Spleen (tissue), 11 donors: ENCODE measurements at regions not wholly inside any gene's neighbourhood (a gene's known extent, or its start where the extent isn't known, plus 50 kb on each side); places are given as distances from the start of the nearest gene placed in this dataset.

Experiments used
- DNase-seq: peaks from one replicate; pipeline ENCODE4 v3.0.0-alpha.2; 2020
- H3K27ac ChIP-seq, 8 donors: fragments of 200-600 bp; sonication (generic) in 7 of 8; 1 replicate in 4 of 8; 2 replicates in 4 of 8; pipeline versions ENCODE4 v1.5.0 to v1.8.0; 2016 to 2021; ENCODE audit warnings: inconsistent platforms in 4 of 8, mild to moderate bottlenecking in 4 of 8, moderate library complexity in 1 of 8
- H3K27me3 ChIP-seq, 7 donors: fragments of 200-600 bp; sonication (generic) in 6 of 7; replicated peaks in 1 of 7; 1 replicate in 4 of 7; 2 replicates in 3 of 7; pipeline versions ENCODE4 v1.5.0 to v1.8.0; 2016 to 2021; ENCODE audit warnings: inconsistent platforms in 3 of 7, mild to moderate bottlenecking in 1 of 7
- H3K36me3 ChIP-seq, 6 donors: fragments of 200-600 bp; sonication (generic) in 5 of 6; 1 replicate in 4 of 6; 2 replicates in 2 of 6; pipeline versions ENCODE4 v1.5.0 to v1.8.0; 2016 to 2021; ENCODE audit warnings: inconsistent platforms in 2 of 6
- H3K4me1 ChIP-seq, 6 donors: fragments of 200-600 bp; sonication (generic) in 5 of 6; 1 replicate in 3 of 6; 2 replicates in 3 of 6; pipeline versions ENCODE4 v1.5.0 to v1.8.0; 2016 to 2021; ENCODE audit warnings: inconsistent platforms in 3 of 6
- H3K4me3 ChIP-seq, 8 donors: fragments of 200-600 bp; sonication (generic) in 7 of 8; 1 replicate in 4 of 8; 2 replicates in 4 of 8; pipeline versions ENCODE4 v1.5.0 to v1.8.0; 2016 to 2021; ENCODE audit warnings: inconsistent platforms in 4 of 8, mild to moderate bottlenecking in 4 of 8, moderate library complexity in 2 of 8
- H3K9me3 ChIP-seq, 8 donors: fragments of 200-600 bp; sonication (generic) in 7 of 8; 1 replicate in 4 of 8; 2 replicates in 4 of 8; pipeline versions ENCODE4 v1.5.0 to v1.8.0; 2016 to 2021; ENCODE audit warnings: inconsistent platforms in 4 of 8
- POLR2A ChIP-seq, 3 donors: fragments of 450-650 bp; IDR thresholded peaks; one replicate each; pipeline ENCODE4 v1.5.1; 2017; ENCODE audit warnings: antibody characterized with exemption in 3 of 3, mild to moderate bottlenecking in 1 of 3
- POLR2AphosphoS5 ChIP-seq, 3 donors: sonication (generic); formaldehyde crosslinking; IDR thresholded peaks; one replicate each; pipeline ENCODE4 v1.5.1; 2017; ENCODE audit warnings: antibody characterized with exemption in 3 of 3
- WGBS, 5 donors: extraction: QIAGEN DNeasy Blood & Tissue Kit in 3 of 5; methylation state at CpG; one replicate each; pipeline versions ENCODE4 v1.1.5 to v1.1.7; 2013 to 2018; 5-methylcytosine and 5-hydroxymethylcytosine counted together
- intact Hi-C: fragments of 100-400 bp; cut with DNase I; formaldehyde crosslinking; loops from one replicate; pipeline ENCODE4 v1.15.0; 2023; ENCODE audit warnings: low total_unique reads
- TF ChIP-seq, protein P1 (sequence below), 11 experiments: fragments of 200-600 bp in 7 of 11; fragments of 450-650 bp in 4 of 11; sonication (generic) in 4 of 11; IDR thresholded peaks in 8 of 11; conservative IDR thresholded peaks in 3 of 11; 1 replicate in 7 of 11; 2 replicates in 4 of 11; pipeline versions ENCODE4 v1.4.0 to v1.8.0; 2016 to 2021; ENCODE audit warnings: antibody characterized with exemption in 11 of 11, inconsistent platforms in 4 of 11, mild to moderate bottlenecking in 1 of 11
- donor health status: healthy with polysubstance abuse.
- donor health status: DM: no; HTN: no; CAD: no; lungs with moderate emphysema.
- donor health status: DM: no; HTN: no; CAD: no.
- donor health status: Bipolar disorder and iron deficiency.
- donor health status: healthy.
- donor health status: DM: no; HTN: no; CAD: no.
- donor health status: DM: yes; HTN: yes; CAD: no.

GRCh38 chr12:85559127-85559526 lies 277.1 kb downstream of the RASSF9 start:
- Histone ChIP-seq H3K4me3 (no peak overlapping the region), H3K36me3 (no peaks in the 10 kb centered on the region), H3K4me1 (no peaks in the 10 kb centered on the region), H3K27me3 (no peaks in the 10 kb centered on the region), H3K27ac (no peak overlapping the region), H3K9me3 (no peaks in the 10 kb centered on the region)
- intact Hi-C loops, result no loop called here
- 72 to 87% (median 73%) methylated on average over 2 of the region's 2 CpGs for WGBS, 5 donors
- TF ChIP-seq POLR2AphosphoS5 (IDR thresholded peaks at IDR 0.05) (no peak), POLR2A (IDR thresholded peaks at IDR 0.05) (no peak)
- TF ChIP-seq, protein P1, sequence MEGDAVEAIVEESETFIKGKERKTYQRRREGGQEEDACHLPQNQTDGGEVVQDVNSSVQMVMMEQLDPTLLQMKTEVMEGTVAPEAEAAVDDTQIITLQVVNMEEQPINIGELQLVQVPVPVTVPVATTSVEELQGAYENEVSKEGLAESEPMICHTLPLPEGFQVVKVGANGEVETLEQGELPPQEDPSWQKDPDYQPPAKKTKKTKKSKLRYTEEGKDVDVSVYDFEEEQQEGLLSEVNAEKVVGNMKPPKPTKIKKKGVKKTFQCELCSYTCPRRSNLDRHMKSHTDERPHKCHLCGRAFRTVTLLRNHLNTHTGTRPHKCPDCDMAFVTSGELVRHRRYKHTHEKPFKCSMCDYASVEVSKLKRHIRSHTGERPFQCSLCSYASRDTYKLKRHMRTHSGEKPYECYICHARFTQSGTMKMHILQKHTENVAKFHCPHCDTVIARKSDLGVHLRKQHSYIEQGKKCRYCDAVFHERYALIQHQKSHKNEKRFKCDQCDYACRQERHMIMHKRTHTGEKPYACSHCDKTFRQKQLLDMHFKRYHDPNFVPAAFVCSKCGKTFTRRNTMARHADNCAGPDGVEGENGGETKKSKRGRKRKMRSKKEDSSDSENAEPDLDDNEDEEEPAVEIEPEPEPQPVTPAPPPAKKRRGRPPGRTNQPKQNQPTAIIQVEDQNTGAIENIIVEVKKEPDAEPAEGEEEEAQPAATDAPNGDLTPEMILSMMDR (IDR thresholded peaks at IDR 0.05 in 8 of 11, conservative IDR thresholded peaks at IDR 0.05 in 3 of 11), result no peak
- DNase-seq, result no peak

DNA sequence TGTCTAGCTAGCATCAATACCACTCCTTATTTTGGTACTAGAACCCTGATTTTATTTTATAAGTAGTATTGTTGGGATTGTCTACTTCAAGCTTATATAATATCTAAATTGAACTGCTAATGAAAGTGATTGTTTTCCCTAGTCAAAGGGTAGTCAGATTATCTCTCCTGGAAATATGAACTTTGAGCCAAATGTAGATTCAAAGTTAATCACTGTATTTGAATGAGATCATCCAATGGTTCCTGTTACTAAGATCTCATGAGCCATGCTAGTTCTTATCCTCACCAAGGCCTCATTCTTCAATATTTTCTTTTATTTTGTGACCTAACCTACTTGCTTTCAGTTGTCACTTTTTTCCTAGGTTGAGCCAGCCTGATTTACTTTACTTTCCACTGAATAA lies 276.7 kb downstream of the RASSF9 start:
- intact Hi-C loops, result no loop called here

GRCh38 chr12:85562765-85563164 lies 273.4 kb downstream of the RASSF9 start:
- intact Hi-C loops, result no loop called here
- H3K36me3 ChIP-seq, result no peaks in the 10 kb centered on the region
- no peak for DNase-seq
- H3K9me3 ChIP-seq, result no peaks in the 10 kb centered on the region
- H3K4me1 ChIP-seq, result no peaks in the 10 kb centered on the region
- 78 to 91% (median 82%) methylated on average over 2 of the region's 2 CpGs for WGBS, 5 donors
- H3K27ac ChIP-seq, result no peak overlapping the region
- no peak overlapping the region for H3K4me3 ChIP-seq
- no peaks in the 10 kb centered on the region for H3K27me3 ChIP-seq
- TF ChIP-seq, protein P1 (IDR thresholded peaks at IDR 0.05 in 8 of 11, conservative IDR thresholded peaks at IDR 0.05 in 3 of 11), result no peak
- TF ChIP-seq POLR2A (IDR thresholded peaks at IDR 0.05) (no peak), POLR2AphosphoS5 (IDR thresholded peaks at IDR 0.05) (no peak)

More for the DNA sequence above, 276.7 kb downstream of the RASSF9 start:
- no peak for TF ChIP-seq POLR2A (IDR thresholded peaks at IDR 0.05)
- TF ChIP-seq, protein P1 (IDR thresholded peaks at IDR 0.05 in 8 of 11, conservative IDR thresholded peaks at IDR 0.05 in 3 of 11), result no peak
- no peak for TF ChIP-seq POLR2AphosphoS5 (IDR thresholded peaks at IDR 0.05)
- Histone ChIP-seq H3K9me3 (no peaks in the 10 kb centered on the region), H3K27me3 (no peaks in the 10 kb centered on the region), H3K36me3 (no peaks in the 10 kb centered on the region), H3K4me3 (no peak overlapping the region), H3K27ac (no peak overlapping the region), H3K4me1 (no peaks in the 10 kb centered on the region)
- DNase-seq, result no peak

DNA sequence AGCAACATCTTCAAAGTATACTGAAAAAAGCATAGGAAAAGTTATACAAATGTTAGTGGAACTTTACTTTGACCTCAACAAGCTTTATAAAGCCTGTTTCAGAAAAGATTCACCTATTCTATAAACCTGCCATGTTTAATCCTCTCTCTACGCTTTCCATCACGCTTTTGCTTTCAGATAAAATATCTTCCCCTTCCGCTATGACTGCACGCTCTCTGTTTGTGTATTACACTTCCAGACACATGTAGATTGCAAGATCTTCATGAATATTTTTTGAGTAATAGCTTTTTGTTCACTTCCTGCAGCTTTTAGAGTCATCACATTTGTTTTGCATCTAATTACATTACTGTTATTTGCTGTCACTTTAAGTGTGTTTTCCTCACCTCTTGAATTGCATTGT lies 271.4 kb downstream of the RASSF9 start:
- intact Hi-C loops, result no loop called here
- 55 to 95% (median 90%) methylated on average over 4 of the region's 4 CpGs for WGBS, 5 donors
- Histone ChIP-seq H3K27ac (no peak overlapping the region), H3K9me3 (no peaks in the 10 kb centered on the region), H3K36me3 (no peaks in the 10 kb centered on the region), H3K4me1 (no peaks in the 10 kb centered on the region), H3K4me3 (no peak overlapping the region), H3K27me3 (no peaks in the 10 kb centered on the region)
- DNase-seq, result no peak
- TF ChIP-seq POLR2AphosphoS5 (IDR thresholded peaks at IDR 0.05) (no peak), POLR2A (IDR thresholded peaks at IDR 0.05) (no peak)
- TF ChIP-seq, protein P1 (IDR thresholded peaks at IDR 0.05 in 8 of 11, conservative IDR thresholded peaks at IDR 0.05 in 3 of 11), result no peak
